HG02884 (cell line): ENCODE measurements at regions not wholly inside any gene's neighbourhood (a gene's known extent, or its start where the extent isn't known, plus 50 kb on each side); places are given as distances from the start of the nearest gene placed in this dataset.
"Not testable (repeated sequence)": the region's sequence is repeated elsewhere in the genome, so short reads cannot be mapped to it uniquely, and the experiment has no call there.

Experiments
- ATAC-seq: cut with Tn5 transposase; IDR thresholded peaks from one replicate; pipeline ENCODE4 v1.9.1; 2021; ENCODE audit warnings: mild to moderate bottlenecking, moderate library complexity; ENCODE audit not compliant: unreplicated experiment

- no peak for ATAC-seq
Observed at GRCh38 chr11:15300341-15300740, 185.6 kb downstream of the INSC start.

DNA sequence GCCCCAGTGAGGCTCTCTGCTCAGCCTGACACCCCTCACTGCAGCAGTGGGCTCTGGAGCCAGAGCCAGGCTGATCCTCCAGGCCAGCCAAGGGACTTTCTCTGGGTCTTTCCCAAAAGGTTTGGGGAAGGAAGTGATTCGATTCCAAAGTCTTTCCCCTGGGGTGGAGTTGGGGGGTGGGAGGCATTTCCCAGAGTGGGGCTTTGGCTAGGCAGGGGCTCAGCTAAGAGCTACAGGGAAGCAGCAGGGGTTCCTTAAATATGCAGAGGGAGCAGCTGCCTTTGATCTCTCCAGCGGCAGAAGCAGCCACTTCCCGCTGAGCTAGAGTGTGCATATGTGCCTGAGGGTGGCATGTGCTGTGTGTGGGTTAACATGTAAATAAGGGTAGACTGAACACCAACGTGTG, 192.9 kb downstream of the INSC start:
- ATAC-seq: no peak

GRCh38 chr11:15308840-15309239, 194.1 kb downstream of the INSC start:
- ATAC-seq: no peak

DNA sequence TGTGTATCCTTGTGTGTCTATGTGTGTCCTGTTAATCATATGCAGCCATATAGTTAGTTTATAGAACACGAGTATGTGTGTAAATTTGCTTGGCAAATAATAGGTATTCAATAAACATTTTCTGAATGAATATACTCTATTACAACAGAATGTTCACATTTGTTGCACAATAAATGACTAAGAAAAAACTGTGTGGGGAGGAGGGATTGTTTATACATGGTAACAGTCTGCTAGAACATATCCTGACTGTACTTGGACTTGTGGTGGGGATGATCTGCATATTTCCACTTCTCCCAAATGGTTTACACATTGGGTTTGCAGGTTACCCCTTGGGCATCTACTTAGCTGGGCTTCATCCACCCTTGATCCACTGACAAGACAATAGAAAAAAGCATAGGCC, 194.6 kb downstream of the INSC start:
- no peak for ATAC-seq

DNA sequence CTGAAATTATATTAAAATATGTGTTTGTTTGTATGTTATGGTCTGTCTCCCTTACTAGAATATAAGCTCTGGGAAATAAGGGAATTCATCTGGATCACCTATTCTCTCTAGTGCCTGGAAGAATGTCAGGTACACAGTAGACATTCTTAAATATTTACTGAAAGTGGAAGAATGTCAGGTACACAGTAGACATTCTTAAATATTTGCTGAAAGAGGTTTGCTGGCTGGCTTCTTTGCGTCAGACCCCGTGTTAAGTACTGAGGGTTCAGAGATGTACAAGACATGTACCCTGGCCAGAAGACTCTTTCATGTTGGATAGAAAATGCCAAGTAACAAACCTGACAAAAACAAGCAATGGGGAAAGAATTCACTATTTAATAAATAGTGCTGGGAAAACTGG, 199.1 kb downstream of the INSC start:
- ATAC-seq: no peak

- no peak for ATAC-seq
Observed at GRCh38 chr11:15318814-15319213, 204.1 kb downstream of the INSC start.

DNA sequence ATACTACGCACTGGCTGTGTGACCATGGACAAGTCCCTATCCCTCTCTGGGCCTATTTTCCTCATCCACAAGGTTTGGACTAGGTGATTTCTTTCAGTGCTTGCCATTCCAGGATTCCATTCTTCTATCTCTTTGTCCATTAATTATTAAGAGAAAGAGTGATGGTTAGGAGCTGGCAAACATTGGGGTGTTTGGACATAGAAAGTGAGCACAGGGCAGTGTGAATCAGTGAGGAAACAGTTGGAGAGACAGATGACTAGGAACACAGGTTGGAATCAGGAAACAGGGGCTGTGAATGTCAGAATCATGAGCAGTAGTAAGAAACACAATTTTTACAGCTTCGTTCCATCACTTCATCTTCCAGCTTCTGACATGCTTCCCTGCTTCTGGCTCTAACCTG, 211.8 kb downstream of the INSC start:
- ATAC-seq: no peak

DNA sequence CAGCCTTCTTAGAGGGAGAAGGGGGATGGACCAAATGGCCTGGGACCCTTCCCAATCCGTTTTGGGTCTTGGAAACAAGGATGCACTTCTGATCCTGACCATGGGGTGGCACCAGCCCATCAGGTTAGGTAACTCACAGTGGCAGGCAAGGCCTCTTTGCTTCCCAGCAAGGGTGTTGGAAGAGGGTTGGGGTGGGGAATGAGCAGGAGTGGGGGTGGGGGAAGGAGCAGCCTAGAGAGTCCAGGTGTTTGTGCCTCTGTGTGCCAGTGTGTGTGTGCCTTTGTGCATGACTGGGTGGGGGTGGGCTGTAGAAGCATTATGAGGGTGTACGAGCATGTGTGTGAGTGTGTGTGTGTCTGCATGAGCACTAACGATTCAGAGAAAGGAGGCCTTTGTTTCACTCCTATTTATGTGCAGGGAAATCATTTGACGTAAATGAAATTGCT, 213.1 kb downstream of the INSC start:
- peak; percentile 55 for ATAC-seq

- no peak for ATAC-seq
Observed at GRCh38 chr11:15333407-15333806, 218.7 kb downstream of the INSC start.

DNA sequence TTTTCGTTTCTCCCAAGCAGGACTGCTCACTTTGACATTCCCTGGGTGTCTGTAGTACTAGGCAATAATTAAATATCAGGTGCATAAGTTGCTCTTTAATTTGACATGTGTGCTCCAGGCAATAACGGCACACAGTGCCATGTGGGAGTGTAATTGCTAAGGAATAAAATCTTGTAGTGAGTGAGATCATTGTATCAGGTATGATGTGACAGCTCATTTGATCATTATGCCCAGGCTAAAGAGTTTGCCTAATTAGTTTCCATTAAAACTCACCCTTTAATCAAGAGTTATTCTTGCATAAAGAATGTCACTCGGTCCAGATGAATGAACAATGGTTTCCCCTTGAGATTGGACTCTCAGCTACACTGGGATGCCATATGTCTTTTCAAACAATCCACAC, 220.0 kb downstream of the INSC start:
- ATAC-seq: no peak

DNA sequence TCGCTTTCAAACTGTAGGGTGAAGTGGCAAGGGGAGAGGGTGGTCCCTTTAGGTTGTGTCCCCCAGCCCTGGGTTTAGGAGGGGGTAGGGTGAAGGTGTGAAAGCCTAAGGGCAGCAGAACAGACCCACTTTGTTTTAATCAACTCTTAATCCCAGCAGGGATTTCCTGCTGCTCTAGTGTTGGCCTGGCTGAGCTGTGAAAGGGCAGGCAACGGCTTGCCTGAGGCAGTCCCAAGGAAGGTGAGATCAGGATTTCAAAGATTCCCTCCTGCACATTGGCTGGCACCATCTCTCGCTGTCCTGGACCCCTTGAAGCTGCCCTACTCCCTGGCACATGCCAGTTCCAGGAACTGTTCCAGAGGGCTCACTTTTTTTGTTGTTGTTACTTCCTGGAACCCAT, 221.3 kb downstream of the INSC start:
- no peak for ATAC-seq

- no peak for ATAC-seq
Observed at GRCh38 chr11:15339302-15339701, 224.6 kb downstream of the INSC start.

- no peak for ATAC-seq
Observed at GRCh38 chr11:15341587-15341986, 226.9 kb downstream of the INSC start.

- ATAC-seq: no peak
Observed at GRCh38 chr11:15342163-15342562, 227.4 kb downstream of the INSC start.

DNA sequence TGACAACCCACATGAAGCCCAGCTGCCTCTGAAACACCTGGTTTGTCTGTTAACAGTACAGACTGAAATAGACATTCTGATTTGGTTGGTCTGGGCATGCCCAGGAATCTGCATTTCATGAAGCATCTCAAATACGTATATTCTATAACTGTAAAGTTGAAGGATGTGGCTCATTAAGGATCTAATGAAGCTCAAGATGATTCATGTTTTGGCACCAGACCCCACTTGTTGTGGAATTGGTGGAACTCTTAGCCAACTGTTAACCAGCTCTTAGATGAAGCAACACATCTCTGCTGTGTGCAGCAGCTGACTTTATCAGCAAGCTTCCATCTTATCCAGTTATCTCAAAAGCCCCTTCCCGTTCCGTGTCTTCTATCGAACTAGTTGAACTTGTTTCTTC, 232.2 kb downstream of the INSC start:
- no peak for ATAC-seq

DNA sequence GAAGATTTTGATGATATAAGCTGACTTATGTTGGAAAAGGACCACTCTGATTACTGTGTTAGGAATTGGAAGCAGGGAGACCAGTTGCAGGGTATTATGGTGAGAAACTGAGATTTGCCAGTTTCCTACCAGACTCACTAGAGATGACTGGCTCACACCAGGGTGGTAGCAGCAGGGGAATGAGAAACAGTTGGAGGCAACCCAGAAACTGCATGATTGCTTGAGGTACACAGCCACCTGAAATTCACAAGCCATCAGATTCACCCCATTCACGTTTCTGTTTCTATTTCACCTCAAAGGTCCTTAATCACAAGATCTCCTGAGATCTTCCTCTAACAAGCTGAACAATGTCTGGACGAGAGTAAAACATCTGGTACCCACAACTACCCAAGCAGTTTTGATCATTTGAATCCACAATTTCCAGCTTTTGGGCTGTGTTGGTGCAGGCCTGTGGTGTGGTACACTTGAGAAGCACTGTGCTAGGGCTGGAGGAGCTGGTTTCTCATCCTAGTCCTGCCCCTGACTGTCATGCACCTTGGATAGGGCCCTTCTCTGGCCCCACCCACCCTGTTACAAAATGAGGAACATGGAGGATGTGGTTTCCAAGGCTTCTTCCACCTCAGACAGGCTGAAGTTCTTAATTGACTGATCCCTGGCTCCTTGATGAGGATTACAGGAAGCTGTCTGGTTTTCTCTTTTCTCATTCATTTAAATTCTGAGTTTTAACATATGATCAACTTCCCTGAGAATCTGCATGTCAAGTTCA, 233.4 kb downstream of the INSC start:
- no peak for ATAC-seq

- no peak for ATAC-seq
Observed at GRCh38 chr11:15349413-15349812, 234.7 kb downstream of the INSC start.

DNA sequence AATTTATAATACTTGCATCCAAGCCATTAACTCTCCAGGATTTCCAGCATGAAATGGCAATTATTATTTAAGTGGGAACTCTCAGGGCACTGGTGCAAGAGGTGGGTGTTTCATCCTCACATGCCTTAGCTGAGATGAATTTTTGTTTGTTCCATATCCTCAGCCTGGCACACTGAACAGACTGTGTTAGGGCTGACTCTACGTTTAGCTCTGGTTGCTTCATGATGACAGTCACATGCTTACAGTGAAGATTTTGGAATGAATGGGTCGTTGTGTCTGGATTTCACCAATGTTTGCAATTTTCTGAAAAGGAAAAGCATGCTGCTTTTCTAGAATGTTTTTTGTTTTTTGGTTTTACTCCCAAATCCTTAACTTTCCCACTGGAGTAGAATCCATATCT, 246.6 kb downstream of the INSC start:
- ATAC-seq: no peak

DNA sequence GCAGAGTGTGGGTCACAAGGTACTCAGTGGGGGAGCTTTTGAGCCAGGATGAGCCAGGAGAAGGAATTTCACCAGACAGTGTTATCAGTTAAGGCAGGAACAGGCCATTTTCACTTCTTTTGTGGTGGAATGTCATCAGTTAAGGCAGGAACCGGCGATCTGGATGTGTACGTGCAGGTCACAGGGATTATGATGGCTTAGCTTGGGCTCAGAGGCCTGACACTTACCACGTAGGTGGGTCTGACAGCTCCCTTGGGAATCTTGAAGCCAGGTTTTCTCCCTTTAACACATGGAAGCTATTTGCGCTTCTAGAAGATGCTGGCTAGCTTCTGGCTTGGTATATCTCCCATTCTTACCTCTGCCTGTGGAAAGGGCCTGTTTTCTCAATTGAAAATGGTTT, 250.6 kb downstream of the INSC start:
- ATAC-seq: not testable (repeated sequence)

DNA sequence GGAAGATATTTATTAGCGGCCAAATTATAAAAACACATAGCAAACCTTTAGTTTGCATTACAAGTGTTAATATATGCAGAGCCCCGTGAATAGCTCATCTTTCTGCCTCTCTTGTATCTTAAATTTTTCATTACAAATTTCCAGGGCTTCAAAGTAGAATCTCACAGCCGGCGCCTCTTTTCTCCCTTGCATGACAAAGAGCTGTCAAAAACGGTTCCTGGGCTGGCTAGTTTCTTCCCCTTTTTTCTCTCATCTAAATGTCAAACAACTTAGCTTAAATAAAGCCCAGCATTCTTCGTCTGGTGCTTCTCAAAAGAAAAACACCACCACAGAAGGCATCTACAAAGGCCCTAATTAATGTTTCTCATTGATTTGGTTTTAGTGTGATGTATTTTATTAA, 253.0 kb downstream of the INSC start:
- ATAC-seq: no peak

DNA sequence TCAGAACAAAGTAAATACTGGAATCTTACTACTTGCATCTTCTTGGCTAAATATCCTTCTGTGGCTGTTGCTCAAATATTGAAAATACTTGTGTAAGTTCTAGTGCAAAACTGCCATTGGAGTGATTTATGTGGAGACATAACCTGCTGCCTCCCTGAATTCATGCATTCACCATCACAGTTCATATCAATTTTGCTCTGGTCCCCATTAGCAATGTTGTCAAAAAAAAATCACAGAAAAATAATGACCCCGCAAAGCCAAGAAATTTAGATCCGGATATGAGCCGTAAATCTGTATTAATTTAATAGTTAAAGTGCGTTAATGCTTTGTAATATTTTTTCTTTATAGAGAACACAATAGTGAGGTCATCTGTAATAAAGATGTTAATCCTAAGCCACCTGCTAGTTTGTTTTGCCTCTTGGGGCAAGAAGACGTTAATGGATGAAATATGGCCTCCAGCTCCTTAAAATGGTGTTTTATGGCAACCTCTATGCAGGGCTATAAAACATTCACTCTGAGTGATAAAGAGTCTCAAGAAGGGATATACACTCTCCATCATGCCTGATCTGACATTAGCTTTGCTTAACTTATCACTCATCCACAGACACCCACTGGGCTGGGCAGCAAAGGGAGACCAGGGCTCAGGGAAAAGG, 255.9 kb downstream of the INSC start:
- no peak for ATAC-seq

DNA sequence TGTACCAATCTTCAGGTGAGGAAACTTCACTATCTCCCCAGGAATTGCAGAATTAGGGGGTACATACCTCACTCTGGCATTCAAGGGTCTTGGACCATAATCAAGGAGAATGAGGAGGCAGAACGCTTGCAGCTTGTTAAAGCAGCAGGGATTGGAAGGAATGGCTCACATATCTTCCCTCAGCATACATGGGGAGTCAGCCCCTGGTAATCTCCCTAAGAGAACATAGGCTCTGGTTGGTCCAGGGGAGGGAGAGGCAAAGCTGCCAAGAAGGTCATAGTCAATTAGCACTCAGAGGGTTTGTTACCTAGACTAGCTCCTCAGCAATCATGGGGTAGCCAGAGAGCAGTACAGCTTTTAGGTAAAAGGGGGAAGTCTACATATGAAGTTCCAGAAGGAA, 256.8 kb downstream of the INSC start:
- no peak for ATAC-seq

DNA sequence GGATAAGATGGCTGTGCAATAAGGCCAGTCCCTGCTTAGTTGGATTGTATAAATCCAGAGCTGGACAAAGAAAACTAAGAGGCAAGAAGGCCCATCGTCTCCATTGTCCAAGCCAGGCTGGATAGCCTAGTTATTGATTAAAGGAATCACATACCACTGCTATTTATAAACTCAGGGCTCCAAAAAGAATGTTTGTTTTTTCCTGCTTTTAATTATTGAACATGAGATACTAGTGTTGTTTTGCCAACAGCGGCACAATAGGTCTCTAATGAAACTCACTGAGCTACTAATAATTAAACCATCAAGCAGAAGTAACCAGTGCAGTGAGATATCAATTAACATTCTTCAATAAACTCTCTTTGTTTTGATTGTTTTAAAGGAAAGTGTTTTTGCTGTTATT, 259.7 kb downstream of the INSC start:
- ATAC-seq: no peak
